GM19351 (cell line): ENCODE measurements at regions not wholly inside any gene's neighbourhood (a gene's known extent, or its start where the extent isn't known, plus 50 kb on each side); places are given as distances from the start of the nearest gene placed in this dataset.

ENCODE experiments used
- ATAC-seq: cut with Tn5 transposase; IDR thresholded peaks from one replicate; pipeline ENCODE4 v1.9.1; 2021; ENCODE audit warnings: mild to moderate bottlenecking, moderate library complexity; ENCODE audit not compliant: unreplicated experiment

DNA sequence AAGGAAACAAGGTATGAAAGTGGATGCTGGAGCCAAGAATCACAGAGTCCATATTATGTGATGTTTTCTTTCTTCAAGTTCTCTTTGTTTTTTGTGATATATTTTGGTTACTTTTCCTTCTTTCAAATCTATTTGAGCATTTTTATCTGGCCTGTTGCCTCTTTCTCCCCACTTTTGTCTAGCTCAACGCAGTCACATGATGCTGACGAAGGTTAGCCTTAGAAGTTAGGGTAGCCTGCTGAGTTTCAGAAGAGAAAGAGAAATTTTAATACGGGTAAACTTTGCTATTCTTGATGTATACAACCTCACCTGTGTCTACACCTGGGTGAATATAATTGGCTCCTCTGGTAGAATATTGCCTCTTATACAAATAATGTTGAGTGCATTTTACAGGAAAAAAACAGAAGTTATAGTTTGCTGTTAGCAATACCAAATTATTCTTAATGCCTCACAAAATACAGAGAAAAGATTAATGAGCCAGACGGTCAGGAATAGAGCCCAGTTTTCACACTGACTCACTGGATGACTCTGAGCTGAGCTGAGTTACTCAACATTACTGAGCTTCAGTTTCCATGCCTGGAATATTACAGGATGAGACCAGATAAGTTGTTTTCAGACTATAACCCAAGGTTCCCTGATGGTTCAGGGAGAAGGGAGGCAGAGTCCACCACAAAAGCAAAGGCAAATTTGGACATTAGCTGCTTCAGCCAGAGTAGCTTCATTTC, 161.6 kb upstream of the BDNF start:
- no peak for ATAC-seq

- ATAC-seq = no peak
These were observed 160.6 kb upstream of the BDNF start for GRCh38 chr11:27860811-27861210.

DNA sequence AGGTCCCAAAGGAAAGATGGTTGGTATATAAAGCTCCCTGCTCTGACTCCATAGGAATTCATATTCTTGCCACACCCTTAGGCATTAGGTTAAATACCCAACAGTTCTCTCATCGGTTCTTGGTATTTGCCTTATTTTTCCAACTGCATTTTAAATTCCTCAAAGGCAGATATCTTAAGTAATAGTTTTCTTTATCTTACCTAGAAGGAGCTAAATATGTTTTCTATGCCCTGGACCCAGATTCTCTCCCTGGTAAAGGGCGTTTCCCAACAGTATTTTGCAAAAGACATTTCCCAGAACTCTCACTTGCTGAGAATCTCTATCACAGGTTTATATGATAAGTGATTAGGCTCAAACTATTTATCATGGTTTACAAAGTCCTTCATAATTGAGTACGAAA, 158.6 kb upstream of the BDNF start:
- ATAC-seq = no peak

DNA sequence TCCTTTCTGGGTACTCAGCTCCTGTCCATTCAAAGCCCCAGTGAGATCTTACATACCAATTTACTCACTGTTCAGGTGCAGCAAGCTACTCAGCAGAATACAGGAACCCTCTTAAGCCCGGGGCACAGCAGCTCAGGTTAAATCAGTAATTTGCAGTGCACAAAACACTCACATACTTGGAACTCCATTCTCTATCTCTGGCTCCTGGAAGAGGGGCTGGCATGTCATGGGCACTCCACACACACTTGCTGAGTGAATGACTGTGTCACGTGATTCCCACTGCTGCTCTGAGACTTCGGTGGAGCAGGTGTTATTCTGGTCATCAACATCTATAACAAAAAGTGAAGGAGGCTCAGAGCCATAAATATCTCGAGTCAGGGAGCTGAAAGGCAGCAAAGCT, 157.3 kb upstream of the BDNF start:
- no peak for ATAC-seq

DNA sequence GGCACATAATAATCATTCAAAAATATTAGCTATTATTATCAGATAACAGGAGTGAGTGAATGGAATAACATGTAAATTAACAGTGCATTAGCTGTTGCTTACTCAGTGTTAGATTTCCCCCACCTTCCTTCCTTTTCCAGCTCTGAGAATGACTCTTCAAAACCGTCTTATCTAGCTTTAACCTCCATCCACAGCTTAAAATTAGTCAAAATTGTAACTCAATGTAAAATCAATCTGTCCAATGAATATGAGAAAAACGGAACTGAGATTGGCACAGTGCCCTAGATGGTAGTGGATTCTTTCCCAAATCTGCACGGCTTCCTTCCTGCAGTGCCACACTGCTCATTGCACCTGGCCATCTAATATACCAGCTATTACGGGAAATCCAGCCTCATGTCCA, 156.8 kb upstream of the BDNF start:
- peak; percentile 69 for ATAC-seq

DNA sequence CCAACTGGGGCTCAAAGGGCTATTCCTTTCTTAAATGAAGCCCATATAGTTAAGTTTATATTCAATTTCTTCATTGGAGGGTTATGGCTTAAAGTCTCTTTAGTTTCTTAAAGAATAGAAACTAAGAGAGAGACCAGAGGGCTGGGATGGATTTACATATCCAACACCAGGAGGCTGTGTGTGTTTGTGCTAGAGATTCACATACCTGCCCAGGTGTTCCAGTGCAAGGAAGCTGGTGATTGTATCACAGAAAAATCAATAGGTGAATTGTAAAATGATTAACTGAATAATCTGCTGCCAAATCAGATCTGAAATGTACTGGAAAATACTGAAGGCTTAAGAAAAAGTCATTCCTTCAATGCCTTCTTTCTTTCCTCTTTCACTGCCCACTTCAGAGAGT, 148.2 kb upstream of the BDNF start:
- no peak for ATAC-seq

- ATAC-seq = no peak
These were observed 147.2 kb upstream of the BDNF start for GRCh38 chr11:27847496-27847895.

- ATAC-seq = peak; percentile 39
These were observed 142.0 kb upstream of the BDNF start for GRCh38 chr11:27842290-27842689.

DNA sequence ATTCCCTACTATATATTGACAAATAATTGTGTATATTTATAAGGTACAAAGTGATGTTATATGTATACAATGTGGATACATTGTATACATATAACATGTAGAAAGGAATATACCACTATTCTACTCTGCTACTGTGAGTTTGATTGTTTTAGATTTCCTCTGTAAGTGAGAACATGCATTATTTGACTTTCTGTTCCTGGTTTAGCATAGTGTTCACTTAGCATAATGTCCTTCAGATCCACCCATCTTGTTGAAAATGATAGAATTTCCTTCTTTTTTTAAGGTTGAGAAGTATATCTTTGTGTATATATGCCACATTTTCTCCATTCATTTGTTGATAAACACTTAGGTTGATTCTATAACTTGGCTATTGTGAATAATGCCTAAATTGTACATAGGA, 140.8 kb upstream of the BDNF start:
- ATAC-seq = no peak

DNA sequence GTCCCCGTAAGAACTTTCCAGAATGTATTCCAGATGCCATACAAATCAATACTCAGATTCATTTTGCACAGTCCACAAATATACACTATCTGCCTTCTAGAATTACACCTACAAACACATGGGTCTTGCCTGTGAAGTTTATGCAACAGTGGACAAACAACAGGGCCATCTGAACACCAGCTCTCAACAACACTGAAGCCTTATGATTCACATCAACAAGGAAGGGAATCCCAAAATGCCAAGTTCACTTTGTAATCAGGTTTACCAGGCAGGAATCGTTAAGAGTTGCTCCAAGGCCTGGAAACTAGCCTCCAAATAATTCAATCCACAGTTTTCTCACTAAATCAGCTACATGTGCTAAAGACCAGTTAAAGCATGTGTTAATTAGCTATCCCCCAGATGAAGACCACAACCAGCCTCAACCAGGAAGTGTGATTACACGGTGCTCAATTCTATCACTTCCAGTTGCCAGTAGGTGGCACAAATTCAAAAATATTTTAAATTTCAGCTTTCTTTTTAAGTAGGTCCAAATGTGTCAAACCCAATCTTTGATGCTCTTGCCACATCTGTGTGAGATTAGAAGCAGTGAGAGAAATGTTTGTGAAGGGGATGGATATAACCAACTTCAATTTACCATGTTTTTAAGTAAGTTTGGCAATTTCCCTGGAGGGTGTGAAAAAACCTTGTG, 139.1 kb upstream of the BDNF start:
- ATAC-seq = no peak

DNA sequence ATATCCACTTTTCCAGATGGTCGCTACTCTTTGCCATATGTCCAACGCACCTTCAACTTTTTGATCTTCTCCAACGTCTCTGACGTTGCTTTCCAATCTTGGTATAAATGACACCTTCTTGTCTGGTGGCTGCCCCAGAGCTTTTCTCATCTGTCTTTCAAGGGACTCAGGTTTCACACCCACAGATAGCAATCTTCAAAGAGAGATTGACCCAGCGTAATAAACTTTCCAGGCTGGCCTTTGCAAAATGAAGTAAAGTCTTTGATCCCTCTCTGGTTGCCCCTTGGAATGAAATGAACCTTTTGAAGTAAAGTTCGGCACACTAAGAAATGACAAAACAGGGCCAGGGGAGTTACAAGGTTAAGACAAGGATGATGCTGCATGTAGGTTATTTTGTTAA, 138.4 kb upstream of the BDNF start:
- ATAC-seq = no peak

- ATAC-seq = peak; percentile 90
These were observed 137.8 kb upstream of the BDNF start for GRCh38 chr11:27837895-27838563.

DNA sequence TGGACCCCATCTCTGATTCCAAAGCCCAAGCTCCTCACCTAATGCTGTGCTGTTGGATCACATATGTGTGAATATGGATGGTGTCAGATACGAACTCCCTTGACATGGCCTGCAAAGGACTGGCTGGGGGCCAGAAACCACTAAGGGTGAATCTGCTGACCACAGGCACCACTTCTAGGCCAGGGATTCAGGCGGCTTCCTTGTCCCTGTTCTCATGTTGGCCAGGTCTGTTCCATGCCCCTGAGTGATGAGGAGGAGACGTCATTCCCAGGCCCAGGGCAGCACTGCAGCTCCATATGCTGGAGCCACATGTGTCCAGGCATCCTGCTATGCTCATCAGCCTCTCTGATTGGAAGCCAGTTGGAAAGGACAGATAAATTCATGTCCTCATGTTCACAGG, 130.0 kb upstream of the BDNF start:
- ATAC-seq = no peak

DNA sequence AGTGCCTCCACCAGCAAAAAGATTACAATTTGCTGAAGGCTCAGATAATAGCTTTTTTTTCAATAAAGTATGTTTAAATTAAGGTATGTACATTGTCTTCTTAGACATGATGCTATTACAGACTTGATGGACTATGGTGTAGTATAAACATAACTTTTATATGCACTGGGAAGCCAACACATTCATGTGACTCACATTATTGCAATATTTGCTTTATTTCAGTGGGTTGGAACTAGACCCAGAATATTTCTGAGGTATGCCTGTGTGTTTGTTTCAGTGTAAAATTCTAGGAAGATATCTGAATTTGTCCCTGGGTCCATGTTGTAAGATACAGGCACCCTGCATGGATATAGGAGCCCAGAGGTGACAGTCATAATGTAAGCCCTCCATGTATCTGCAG, 120.0 kb upstream of the BDNF start:
- no peak for ATAC-seq

- no peak for ATAC-seq
These were observed 115.9 kb upstream of the BDNF start for GRCh38 chr11:27816197-27816596.

DNA sequence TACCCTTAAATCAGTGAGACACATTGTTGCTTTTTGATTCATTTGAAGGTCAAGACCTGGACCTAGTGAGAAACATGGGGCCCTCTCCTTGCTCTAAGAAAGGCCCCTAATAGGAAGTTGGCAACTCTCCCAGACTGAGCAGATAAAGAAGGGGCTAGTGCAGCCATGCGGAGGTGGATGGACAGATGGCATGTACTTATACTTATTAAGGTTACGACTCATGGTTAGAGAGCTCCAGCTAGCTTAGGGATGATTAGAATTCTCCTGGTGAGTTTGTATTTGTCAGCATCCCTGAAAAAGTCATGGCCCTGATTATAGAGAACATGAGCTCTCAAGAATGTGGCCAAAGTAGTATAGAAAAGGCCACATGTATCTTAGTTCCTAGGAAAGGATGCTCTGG, 112.1 kb upstream of the BDNF start:
- no peak for ATAC-seq

- no peak for ATAC-seq
These were observed 107.3 kb upstream of the BDNF start for GRCh38 chr11:27807596-27807995.

- no peak for ATAC-seq
These were observed 105.9 kb upstream of the BDNF start for GRCh38 chr11:27806122-27806521.

DNA sequence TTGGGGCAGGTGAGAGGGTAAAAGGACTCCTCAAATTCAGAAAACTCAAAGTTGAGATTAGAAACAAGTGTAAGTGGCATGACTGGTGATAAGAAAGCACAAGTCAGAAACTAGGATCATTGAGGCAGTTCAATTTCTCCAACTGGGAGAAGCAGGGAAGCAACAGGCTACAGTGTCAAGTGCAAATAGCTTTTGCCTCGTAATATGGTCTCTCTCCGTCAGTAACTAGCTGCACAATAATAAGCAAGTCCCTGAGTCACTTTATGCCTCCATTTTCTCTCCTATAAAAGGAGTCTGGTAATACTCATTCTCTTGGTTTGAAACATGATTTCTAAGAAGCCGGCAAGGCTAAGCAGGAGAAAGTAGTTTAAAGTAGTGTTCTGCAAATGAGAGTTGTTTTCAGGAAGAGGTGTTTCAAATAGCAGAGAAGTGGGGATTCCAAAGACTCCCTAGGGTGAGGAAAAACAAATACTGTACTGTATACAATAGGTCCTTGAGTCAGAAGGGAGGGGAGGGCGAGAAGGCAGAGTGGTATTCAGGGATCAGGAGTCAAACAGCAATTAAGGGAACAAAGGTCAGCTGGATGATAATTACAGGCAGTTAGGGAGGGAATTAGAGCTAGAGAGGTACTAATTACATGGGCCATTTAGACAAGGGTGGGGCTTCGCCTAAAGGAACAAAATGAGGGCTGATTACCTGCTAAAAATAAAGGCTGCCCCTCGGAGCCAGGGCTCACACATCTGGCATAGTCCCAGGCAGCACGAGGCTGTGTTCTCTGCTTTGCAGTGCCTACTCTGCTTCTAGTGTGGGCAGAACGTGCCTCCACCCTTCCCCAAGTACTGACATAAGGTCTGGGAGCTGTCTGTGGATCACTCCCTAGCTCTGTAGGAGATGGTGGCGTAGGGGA, 96.0 kb upstream of the BDNF start:
- ATAC-seq = no peak

DNA sequence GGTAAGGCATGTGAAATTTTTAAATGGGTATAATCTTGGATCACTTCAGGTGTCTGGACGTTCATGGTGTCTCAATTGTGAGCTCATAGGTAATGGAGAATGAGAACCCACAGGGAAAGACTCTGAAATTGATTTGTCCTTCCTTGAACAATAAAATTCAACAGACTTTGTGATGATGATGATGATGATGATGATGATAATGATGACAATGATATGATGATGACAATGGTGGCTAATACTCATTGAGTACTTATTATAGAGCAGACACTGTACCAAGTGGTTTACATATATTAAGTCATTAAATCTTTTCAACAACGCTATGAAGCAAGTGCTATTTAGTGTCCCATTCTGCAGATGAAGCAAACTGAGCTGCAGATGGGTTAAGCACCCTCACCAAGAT, 86.6 kb upstream of the BDNF start:
- no peak for ATAC-seq

GRCh38 chr11:27786331-27786730, 86.1 kb upstream of the BDNF start:
- ATAC-seq = no peak
